ENCODE measurements at regions not wholly inside any gene's neighbourhood (a gene's known extent, or its start where the extent isn't known, plus 50 kb on each side); places are given as distances from the start of the nearest gene placed in this dataset.

GRCh38 chr9:618478-618877 is 223.0 kb upstream of the DMRT1 start (continued):
- TF ChIP-seq REL (CRISPR knock-in tag; conservative IDR thresholded peaks at IDR 0.05) (no peak), HNF4A (CRISPR knock-in tag; IDR thresholded peaks at IDR 0.05) (no peak), ZNF383 (CRISPR knock-in tag; IDR thresholded peaks at IDR 0.05; ENCODE audit: borderline replicate concordance) (no peak), TEAD3 (CRISPR knock-in tag; optimal IDR thresholded peaks at IDR 0.05; ENCODE audit: borderline replicate concordance) (no peak), SETDB1 (CRISPR knock-in tag; IDR thresholded peaks at IDR 0.05; ENCODE audit: borderline replicate concordance) (no peak), FUBP1 (CRISPR knock-in tag; IDR thresholded peaks at IDR 0.05; ENCODE audit: borderline replicate concordance) (no peak)

- no TSS peak for BruUV-seq (replicated peaks)
- no peak for ATAC-seq
- CTCF ChIA-PET (ENCODE audit: low intra/inter-chr PET ratio, low total read pairs), result no interaction called here
Measured at GRCh38 chr9:621201-621855, 220.2 kb upstream of the DMRT1 start.

More at GRCh38 chr9:621201-621855, 220.2 kb upstream of the DMRT1 start:
- Histone ChIP-seq H3K4me2 (ENCODE audit: low read depth, low read length) (no peak overlapping the region), H4K20me1 (ENCODE audit: insufficient read depth, low read length) (no peaks in the 10 kb centered on the region), H3K9me3 (ENCODE audit: low read length) (no peaks in the 10 kb centered on the region), H3K4me3 (replicated peaks in 1 of 3; ENCODE audit: insufficient read depth in 1 of 3, low read depth in 2 of 3, low read length in 3 of 3) (no peak overlapping the region), H3K27ac (ENCODE audit: extremely low read length, insufficient read depth, low read length) (no peak overlapping the region), H2AFZ (ENCODE audit: low read length) (no peak overlapping the region), H3K36me3 (replicated peaks in 1 of 2; ENCODE audit: control insufficient read depth in 1 of 2, insufficient read depth in 2 of 2, low read length in 2 of 2) (no peaks in the 10 kb centered on the region), H3K79me2 (ENCODE audit: insufficient read depth, low read length) (no peaks in the 10 kb centered on the region), H3K4me1 (ENCODE audit: insufficient read depth, low read length) (peaks cover 29% of the 10 kb centered on the region), H3K9ac (ENCODE audit: insufficient read depth, low read depth, low read length) (no peak overlapping the region), H3K27me3 (ENCODE audit: control insufficient read depth in 1 of 2, insufficient read depth in 2 of 2, low read length in 2 of 2) (no peaks in the 10 kb centered on the region)
- TF ChIP-seq SNRNP70 (IDR thresholded peaks at IDR 0.05; ENCODE audit: low read depth, low read length) (no peak), MAFK (conservative IDR thresholded peaks at IDR 0.05 in 1 of 2, IDR thresholded peaks at IDR 0.05 in 1 of 2; ENCODE audit: low read length in 2 of 2) (peak in 1 of 2 experiments; percentile 32; a peak in 2 of 4 replicates)
- in situ Hi-C loops (cut with HindIII; ENCODE audit: extremely low pct_ligation_motif_present, low pct_unique_long_range_greater_than_20kb) (no loop called here), intact Hi-C loops (cut with micrococcal nuclease; ENCODE audit: unreplicated experiment) (no loop called here)
- 91% methylated on average over 10 of the region's 10 CpGs for WGBS (ENCODE audit: low lambda C conversion rate)
- no peak for FAIRE-seq
- POLR2A ChIA-PET, result no interaction called here
- no peak for DNase-seq (ENCODE audit: low spot score)

Measured in HepG2 (cell line).